HG03558 (cell line): ENCODE measurements at regions not wholly inside any gene's neighbourhood (a gene's known extent, or its start where the extent isn't known, plus 50 kb on each side); places are given as distances from the start of the nearest gene placed in this dataset.

Experiments
- ATAC-seq: cut with Tn5 transposase; IDR thresholded peaks from one replicate; pipeline ENCODE4 v1.9.1; 2021; ENCODE audit warnings: moderate number of reproducible peaks; ENCODE audit not compliant: unreplicated experiment; ENCODE audit errors: extremely low read depth

- no peak for ATAC-seq
These were observed 51.8 kb upstream of the TLE1 start for GRCh38 chr9:81741103-81741502.

GRCh38 chr9:81748091-81748490 lies 58.7 kb upstream of the TLE1 start:
- ATAC-seq: no peak

DNA sequence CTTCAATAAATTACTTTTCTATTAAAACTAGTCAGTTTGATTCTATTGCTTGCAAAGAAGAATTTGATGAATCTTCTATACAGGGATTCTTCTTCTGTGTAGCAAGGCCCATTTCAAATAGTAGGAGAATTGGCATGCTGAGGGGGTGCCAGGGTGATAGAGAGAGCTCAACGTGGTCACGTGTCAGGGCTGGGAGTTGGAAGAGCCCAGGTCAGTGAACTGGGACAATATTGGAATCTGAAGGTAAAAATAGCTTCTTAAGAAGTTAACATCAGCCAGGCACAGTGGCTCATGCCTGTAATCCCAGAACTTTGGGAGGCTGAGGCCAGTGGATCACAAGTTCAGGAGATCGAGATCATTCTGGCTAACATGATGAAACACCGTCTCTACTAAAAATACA lies 64.1 kb upstream of the TLE1 start:
- no peak for ATAC-seq

DNA sequence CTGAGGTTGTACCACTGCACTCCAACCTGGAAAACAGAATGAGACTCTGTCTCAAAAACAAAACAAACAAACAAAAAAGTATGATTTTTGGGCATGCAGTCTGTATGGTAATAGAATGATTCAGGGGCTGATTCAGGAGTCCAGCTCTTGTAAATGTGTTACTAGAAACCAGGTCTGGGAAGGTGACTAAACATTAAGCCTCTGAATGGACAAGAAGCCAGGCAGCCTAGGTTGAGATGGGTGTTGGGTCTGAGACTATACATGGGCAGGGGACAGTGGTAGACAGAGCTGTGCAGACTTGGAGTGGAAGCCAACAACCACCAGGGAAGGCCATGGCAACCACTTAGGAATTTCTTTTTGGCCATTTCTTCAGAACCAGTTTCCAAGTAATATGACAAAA lies 64.9 kb upstream of the TLE1 start:
- ATAC-seq: no peak

DNA sequence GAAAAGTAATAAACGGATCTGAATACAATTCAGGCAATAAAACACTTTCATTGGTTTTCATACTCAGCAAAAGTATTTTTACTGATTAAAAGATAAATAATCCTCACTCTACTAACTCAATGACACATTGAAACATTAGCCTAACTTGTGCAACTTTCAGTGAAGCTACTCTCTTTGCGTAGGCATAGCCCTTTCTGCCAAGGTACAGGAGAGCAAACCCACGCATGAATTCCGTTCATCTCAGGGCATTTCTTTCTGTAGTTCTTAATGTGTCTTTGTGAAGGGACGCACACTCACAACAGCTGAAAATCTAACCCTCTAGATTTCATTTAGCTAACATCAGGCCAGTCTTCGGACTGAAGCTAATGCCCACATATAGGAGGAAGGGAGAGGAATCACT lies 66.4 kb upstream of the TLE1 start:
- no peak for ATAC-seq

DNA sequence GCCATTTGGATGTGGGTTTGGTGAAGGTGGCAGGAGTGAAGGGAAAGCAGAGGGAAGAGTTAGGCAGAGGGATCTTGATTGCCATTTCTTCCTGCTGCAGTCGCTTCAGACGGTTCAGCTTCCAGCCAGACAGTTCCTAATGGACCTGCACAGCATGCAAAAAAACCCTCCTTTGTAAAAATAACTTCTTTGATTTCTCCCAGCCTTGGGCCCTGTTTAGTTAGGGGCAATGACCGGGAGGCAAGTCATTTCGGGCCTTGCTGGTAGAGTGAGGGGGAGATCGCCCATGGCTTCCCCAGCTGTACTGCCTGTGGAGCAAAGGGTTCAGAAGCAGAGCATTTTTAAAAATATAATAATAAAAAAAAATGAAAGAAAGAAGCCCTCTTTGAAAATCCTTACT lies 67.2 kb upstream of the TLE1 start:
- no peak for ATAC-seq

- no peak for ATAC-seq
These were observed 68.9 kb upstream of the TLE1 start for GRCh38 chr9:81758123-81758797.

GRCh38 chr9:81759680-81760215 lies 70.4 kb upstream of the TLE1 start:
- no peak for ATAC-seq

- ATAC-seq: no peak
These were observed 78.6 kb upstream of the TLE1 start for GRCh38 chr9:81767921-81768320.

GRCh38 chr9:81771571-81771970 lies 82.2 kb upstream of the TLE1 start:
- no peak for ATAC-seq

GRCh38 chr9:81772144-81772543 lies 82.8 kb upstream of the TLE1 start:
- ATAC-seq: no peak

DNA sequence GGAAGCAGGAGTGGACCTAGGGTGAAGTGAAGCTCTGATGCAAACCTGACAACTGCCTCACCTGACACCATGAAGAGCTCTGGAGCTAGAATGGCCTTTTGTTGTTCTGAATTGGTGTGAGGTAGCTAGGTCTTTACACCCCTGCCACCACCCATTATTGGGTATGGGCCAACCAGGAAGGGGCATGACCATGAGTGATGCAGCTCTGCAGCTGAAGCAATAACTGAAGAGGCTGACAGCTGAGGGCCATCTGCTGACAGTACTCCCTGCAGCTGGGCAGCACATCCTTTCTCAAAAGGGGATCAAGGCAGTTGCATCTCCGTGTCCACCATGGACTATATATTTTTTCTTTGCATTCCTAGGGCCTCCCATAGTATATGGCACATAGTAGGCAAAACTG lies 87.0 kb upstream of the TLE1 start:
- ATAC-seq: no peak

- no peak for ATAC-seq
These were observed 87.5 kb upstream of the TLE1 start for GRCh38 chr9:81776834-81777233.

GRCh38 chr9:81777482-81777881 lies 88.1 kb upstream of the TLE1 start:
- no peak for ATAC-seq

GRCh38 chr9:81782313-81782995 lies 93.1 kb upstream of the TLE1 start:
- ATAC-seq: no peak

DNA sequence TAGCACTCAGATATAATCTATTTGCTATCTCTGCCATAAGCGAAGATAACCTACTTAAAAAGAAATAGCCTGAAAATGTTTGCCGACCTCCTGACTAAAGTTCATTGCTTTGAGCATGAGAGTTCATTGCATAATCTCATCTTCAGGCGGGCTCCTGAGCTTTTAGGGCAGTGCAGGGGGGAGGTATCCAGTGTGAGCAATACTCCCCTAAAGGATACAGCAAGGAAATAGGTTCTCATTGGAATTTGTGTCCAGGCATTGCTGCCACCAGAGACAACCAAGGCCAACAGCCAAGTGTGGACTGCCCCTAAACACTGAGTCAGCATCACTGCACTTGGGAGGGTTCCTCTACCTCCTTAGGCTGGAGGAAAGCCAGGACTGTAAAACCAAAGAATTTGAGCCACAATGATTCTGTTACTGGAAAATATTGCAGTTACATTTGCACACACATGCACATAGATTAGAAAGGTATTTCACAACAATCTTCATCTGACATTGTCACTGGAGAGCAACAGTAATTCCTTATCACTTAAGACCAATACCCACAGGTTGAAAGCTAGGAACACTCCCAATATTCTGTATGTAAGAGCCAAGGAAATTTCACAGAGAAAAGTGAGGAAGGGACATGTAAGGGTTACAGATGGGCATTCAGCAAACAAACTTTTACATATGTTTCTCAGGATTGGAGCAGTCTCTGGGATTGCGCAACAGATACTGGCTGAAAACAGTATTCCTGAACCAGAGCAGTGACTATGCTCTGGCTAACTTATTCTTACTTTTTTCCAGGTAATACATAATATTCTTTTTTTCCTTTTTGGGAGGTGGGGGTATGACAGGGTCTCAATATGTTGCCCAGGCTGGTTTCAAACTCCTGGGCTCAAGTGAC lies 98.6 kb upstream of the TLE1 start:
- ATAC-seq: no peak

- no peak for ATAC-seq
These were observed 100.4 kb upstream of the TLE1 start for GRCh38 chr9:81789721-81790120.

DNA sequence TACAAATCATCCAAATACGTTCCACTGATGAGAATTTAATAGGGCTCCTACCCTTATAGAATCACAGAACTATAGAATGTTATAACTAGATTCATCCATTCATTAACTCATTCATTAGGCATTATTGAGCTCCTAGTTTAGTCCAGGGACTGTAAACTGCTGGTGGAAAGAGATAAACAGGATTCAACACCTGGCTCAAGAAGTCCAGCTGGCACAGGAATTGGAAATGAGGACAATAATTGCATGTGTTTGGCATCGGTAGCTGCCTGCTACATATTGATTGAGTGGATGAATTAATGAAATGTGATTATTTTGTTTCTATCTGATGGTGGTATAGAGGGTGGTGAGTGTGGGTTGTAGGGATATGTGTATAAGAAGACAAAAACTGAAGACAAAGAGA lies 100.8 kb upstream of the TLE1 start:
- no peak for ATAC-seq

DNA sequence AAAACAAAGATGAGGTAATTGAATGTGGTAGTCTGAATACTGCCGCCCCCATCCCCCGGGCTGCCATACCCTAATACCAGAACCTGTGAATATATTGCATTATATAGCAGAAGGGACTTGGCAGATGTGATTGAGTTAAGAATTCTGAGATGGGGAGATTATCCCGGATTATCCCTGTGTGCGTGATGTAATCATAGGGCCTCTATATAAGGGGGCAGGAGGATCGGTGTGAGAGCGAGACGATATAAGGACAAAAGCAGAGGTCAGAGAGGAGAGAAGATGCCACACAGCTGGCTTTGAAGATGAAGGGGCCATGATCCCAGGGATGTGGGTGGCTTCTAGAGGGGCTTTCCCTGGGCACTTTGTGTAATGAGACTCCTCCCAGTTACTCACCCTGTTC lies 101.7 kb upstream of the TLE1 start:
- no peak for ATAC-seq

DNA sequence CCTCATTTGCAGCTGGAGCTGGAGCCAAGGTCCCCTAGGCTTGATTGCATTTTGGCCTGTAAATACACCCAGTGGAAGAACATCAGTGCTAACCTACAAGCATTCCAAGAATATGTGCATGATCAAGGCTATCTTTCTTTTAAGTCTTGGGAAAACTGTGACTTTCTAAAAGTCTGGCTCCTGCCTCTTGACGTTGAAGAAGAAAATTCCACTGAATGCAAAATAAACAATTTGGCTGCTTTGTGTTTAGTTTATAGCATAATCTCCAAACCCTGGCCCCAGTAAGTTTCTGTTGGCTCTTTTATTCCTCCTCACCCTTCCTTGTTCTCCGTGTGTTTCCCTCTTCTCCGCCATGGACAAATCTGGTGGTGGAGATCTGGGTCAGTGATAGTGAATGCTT lies 109.3 kb upstream of the TLE1 start:
- no peak for ATAC-seq

DNA sequence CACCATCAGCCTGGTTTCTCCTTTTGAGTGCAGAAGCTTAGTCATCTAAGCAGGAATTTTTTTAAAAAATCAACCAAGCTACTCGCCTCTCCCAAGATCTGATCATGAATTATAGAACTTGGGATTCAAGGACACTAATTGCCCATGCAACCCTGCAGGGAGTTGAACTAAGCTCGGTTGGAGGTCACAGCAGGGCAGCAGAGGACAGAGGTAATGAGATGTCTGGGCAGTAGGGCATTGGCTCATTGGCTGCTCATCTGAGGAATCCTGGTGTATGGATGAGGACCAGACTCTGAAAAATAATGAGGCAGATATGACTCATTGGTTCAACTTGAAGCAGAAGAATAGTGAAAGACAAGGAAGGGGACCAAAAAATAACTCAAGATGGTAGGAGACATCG lies 111.8 kb upstream of the TLE1 start:
- ATAC-seq: no peak
